ENCODE measurements at regions not wholly inside any gene's neighbourhood (a gene's known extent, or its start where the extent isn't known, plus 50 kb on each side); places are given as distances from the start of the nearest gene placed in this dataset.

DNA sequence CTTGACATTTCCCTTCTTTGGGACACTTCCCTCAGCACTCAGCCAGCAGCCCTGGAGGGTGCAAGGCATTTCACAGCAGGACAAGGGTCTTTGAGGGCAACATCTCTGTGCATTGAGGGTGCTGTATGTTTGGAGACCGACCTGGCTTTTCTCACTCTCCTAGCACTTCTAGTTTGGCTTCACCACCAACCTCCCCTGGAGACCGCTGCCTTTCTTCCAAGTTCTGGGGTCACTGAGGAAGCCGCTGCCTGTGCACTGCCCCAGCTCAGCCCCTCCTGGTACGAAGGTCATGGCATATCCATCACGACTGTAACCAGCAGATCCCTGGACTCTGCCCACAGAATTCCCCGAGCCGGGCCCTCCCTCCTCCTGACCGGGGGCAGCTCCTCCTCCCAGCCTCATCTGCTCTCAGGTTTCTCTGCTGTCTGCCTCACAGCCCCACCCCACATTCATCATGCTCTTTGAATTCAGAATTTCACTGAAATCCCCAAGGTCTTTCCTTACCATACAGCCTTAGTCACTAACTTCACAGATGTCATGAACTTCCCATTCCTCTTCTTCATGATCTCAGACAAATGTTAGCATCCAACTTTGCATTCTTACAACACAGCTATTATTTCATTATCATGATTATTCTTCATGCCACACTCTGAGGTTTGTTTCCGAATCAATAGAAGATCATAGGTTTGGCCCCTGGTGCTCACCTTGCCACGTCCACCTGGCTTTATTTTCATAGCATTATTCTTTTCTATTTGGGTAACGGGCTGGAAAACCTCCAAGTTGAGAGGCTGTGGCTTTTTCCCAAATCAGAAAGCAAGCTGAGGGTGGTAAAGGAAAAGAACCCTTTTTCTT is 113.0 kb upstream of the COPS8 start:
- DNase-seq (ENCODE audit: low read depth) = no peak

DNA sequence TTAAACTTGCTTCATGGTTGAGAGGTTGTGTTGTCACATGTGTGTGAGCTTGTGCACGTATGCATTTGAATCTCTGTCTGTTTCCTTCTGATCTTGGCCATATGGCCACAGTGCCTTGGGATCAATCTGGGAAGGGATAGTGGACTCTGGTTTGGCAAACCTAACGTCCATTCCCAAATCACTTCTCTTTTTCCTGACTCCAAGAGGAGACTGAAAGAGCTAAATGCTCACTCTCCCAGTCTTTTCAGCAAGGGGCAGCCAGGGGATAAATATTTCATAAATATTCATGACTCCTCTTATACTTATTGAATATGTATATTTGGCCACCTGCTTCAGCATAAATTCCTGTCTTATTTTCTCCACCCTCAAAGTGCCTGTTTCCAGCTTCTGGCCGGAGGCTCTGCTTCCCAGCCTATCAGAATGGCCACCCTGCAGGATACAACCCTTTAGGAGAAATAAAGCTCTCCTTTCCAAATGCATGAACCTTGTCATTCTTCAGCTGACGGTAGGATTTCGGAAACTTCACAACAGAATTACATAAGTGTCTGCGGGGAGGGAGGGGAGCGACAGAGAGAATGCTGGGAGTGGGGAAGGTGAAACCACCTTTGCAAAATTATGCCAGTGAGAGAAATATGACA is 112.2 kb upstream of the COPS8 start:
- no peak for DNase-seq (ENCODE audit: low read depth)

DNA sequence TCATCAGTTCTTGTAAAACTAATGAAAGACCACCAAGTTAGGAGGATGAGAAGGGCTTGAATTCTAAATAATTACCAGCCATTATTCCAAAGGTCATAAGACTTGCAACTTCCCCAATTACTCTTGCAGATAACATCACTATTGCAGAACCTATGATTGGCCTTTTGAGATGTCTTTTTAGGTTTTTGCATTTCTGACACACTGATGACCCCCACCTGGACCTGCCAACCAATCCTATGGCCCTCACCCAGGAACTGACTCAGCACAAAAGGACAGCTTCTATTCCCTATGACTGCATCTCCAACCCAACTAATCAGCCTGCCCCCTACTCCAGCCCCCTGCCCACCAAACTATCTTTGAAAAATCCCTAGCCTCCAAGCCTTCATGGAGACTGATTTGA is 111.5 kb upstream of the COPS8 start:
- DNase-seq (ENCODE audit: low read depth) = no peak

DNA sequence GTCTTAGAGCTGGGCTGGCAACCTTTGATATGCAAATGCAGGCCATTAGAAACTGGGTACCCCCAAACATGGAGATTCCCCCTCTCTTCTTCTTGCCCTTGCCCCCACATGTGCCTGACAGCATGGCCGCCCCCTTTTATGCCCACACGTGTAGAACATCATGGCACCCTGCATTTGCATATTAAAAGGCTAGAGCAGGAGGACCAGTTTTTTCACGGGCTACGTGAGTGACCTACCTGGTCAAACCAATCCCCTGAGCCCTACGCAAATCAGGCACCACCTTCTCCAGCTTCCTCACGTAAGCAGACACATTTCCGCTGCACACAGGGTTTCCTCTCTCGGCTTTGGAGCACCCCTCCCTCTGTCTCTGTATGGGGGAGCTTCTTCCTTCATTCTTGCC is 110.9 kb upstream of the COPS8 start:
- no peak for DNase-seq (ENCODE audit: low read depth)

DNA sequence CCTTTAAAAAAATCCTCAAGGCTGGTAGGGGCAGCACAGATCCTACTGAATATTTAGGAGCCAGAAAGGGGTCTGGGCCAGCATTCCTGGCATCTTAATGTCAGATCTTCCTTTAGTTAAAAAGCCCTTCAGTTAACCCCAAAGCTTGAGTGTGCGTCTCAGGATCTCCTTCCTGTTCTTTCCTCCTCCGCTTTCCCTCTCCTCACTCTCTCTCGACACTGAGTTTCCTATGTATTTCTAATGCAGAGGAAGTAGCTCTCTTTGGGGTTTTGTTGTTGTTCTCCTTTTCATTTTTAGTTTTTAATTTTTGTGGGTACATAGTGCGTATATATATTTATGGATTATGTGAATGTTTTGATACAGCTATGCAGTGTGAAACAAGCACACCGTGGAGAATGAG is 109.9 kb upstream of the COPS8 start:
- no peak for DNase-seq (ENCODE audit: low read depth)

DNA sequence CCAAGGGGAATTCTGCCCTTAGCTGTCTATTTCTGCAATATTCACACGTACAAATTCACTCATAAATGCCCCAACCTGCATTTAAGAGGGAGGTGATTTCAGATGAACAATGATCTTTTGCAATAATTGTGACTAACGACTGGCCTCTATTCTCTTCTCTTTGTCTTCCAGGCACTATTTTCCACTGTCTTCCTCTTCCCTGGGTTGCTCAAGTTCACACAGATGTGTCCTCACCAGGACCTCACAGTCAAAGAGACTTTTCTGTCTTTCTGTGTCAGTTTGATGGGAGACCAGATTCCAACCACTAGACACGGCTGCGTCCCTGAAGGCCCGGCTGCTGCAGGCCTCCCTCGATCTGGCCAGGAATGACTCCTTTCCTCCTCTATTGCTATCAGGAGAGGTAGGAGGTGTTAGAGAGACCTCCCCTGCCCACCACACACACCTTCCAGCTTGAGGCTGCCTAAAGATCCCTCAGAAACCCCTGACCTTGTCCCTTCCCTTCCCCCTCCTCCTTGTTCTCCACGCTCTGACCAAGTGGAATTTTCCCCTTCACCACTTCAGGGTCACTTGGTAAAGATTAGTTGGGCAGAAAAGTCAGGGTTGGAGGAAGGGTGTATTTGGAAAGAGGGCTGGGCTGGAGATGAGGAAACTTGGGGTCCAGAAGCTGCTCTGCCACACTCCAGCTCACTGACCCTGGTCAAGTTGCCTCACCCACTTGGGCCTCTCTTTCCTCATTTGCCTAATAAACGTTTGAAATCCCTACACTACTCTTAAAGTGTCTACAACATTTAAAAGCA is 109.2 kb upstream of the COPS8 start:
- no peak for DNase-seq (ENCODE audit: low read depth)

DNA sequence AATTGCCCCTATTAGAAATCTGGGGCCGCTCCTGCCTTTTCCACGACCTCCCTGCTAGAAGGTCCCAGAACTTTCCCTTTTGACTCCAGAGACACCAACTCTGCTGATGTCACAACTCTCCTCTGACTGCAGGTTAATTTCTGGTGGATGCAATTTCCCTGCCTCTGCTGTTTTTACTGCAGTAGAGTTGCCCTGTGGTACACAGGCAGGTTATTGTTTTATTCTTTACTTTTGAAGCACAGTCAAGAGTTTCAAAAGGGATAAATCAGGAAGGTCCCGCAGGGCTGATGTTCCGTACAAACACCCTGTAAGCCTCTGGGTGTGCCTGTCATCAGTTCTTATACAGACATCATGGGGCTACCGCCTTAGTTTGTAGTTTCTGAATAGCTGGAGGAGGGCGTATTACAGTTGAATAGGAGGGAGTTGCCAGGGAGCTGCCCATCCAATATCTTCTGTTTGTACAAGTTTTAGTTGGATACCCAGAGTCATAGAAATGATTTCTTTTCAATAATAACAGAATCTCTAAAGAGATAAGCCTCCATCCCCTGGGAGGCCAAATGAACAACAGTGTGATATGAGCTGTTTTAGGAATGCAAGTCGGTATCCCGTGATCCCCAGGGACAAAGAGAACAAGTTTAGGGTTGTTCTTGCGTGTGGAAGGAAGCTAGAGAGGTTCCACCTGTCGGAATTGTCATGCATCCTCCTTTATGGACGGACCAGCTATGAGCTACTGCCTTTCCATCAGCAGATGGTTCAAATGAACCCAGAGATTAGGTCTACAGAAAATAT is 108.4 kb upstream of the COPS8 start:
- no peak for DNase-seq (ENCODE audit: low read depth)

DNA sequence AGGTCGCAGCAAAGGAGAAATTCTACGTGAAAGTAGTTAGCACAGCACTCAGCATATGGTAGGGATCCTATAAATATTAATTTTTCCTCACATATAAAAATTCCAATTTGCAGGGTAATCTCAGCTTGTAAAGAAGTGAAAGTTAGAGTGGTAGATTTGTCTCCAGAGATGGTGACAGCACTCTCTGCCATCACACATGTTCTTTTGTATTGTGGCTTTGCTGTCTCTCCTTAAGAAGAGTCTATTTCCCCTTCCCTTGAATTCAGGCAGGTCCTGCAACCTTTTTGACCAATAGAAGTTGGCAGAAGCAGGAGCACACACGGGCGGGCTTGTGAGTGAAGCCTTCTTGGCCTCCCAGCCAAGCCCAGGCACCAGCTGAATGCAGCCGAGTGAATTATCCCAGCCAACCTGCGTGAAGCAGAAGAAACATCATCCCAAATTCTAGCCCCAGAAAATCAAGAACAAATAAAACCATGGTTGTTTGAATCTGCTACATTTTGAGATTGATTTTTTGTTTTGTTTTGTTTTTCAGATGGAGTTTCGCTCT is 107.8 kb upstream of the COPS8 start:
- no peak for DNase-seq (ENCODE audit: low read depth)

DNA sequence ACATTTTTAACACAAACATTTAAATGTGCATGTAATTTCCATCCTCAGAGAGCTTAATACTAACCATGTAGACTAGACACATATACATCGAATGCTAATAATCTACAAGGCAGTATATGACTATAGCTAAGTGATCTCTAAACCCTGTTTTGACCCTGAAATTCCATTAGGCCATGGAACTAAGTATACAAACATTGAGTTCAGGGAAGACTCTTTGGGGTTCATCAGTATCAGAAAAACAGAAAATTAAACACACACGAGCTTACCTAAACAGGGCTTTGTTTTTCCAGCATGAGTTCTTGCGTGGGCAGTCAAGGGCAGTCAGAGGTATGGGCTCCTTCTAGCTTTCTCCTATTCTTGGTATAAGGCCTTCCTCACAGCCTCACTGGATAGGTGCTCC is 106.0 kb upstream of the COPS8 start:
- no peak for DNase-seq (ENCODE audit: low read depth)

DNA sequence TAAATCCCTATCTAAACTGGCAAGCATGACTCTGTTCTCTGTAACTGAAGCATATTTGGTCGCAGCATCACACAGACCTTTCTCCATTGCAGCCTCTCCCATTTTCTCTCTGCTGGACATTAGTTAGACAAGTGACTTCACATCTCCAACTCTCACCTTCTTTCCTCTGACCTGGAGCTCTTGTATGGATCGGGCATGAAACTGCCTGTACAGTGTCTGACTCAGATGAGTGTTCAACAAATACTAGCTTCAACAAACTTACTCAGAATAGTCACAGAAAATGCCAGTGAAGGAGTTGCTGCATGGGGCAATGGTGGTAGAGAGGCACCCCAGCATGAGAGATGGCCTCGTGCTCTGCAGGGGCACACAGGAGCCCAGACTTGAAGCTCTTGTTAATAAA is 104.7 kb upstream of the COPS8 start:
- DNase-seq (ENCODE audit: low read depth) = no peak

DNA sequence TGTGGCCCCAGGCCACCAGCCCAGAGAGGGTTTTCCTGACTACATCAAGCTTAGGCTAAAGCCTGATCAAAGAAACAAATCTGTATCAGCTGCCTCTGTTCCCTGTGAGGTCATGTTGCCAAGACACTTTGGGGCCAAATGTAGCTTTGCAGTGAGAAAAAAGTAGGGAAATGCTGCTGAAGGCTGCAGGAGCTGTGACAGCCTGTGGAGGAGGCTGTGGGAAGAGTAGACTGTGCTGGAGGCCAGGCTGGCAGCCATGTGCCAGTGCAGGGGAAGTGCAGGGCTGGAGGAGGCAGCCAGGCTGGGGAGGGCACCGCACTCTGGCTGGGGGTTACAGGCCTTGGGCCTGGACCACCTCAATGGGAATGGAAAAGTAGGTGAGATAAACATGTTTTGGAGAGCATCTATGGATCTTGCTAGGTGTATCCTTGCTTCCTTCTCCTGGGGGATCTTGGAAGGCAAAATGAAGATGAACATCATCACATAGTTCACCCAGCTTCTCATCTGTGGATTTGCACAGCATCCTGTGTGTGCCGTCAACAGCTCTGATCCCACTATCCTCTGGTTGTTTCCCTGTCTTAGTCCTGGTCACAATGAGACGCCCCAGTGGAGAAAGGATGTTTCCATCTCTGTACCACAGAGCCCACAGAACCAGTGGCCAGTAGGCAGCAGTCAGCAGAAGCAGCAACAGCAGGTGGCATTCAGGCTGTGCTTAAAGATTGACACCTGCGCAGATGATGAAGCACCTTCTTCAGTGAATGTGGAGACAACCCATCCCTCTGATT is 103.8 kb upstream of the COPS8 start:
- no peak for DNase-seq (ENCODE audit: low read depth)

DNA sequence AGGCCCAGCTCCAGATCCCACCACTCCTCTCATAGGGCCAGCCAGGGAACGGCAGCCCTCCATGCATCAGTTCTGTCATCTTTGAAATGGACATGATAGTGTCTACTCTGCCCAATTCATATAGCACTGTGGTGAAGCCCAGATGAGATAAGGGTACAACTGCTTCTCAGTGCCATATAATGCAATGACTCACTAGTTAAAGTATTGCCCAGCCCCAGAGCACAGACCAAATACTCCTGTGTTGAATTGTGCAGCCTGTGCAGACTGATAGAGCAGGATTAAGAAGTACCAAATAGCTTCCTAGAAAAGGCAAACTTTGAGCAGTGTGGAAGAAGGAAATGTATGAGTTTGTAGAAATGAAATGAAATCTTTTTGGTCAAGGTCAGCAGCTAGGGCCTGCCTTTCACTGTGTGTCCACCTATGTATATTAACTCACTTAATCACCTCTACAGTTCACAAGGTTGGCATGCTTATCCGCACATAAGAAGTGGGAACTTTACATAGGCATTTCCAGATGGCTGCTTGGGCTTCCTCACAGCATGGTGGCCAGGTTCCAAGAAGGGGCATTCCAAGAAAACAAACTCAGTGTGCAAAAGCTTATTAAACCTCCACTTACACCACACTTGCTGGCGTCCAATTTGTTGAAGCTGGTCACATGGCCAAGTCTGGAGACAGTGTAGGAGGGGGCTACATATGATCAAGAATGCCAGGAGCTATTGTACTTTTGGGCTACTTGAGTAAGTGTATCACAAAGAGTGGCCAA is 102.8 kb upstream of the COPS8 start:
- no peak for DNase-seq (ENCODE audit: low read depth)

DNA sequence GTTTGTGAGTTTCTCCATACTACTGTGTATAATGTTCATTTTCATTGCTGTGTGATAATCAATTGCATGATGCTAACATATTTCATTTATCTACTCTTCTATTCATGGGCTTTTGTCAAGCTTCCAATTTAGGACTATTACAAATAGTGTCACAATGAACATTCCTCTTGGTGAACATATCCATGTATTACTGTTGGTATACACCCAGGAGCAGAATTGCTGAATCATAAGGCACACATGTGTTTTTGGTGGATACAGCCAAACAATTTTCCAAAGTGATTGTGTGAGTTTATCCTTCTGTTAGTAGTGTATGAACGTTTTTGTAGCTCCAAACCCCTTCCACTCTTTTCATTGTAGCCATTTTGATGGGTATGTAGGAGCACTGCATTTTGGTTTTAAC is 101.6 kb upstream of the COPS8 start:
- no peak for DNase-seq (ENCODE audit: low read depth)

DNA sequence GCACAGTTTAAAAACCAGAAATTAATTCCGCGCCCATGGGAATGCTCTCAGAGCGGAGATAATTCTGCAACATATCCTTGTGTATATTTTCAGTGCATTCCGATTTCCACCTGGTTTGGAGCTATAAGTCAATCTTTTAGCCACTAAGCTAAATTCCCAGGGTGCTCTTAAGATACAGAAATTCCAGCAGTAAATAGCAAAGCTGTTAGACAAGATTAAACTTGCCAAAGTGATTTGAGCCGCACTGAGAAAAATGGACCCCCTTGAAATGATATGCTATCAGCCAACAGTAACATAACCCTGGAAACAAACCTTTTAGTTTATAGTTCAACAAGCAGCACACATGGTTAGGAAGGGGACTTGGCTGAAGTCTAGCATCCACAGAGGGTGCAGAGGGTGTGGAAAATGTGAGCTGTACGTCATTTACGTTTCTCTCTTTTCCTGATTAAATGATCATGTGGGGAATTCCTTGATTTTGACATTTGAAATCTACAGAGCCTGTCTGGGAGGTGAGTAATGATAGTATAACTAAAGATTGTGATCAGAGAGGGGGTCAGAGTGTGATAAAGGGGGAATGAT is 99.8 kb upstream of the COPS8 start:
- DNase-seq (ENCODE audit: low read depth) = no peak

DNA sequence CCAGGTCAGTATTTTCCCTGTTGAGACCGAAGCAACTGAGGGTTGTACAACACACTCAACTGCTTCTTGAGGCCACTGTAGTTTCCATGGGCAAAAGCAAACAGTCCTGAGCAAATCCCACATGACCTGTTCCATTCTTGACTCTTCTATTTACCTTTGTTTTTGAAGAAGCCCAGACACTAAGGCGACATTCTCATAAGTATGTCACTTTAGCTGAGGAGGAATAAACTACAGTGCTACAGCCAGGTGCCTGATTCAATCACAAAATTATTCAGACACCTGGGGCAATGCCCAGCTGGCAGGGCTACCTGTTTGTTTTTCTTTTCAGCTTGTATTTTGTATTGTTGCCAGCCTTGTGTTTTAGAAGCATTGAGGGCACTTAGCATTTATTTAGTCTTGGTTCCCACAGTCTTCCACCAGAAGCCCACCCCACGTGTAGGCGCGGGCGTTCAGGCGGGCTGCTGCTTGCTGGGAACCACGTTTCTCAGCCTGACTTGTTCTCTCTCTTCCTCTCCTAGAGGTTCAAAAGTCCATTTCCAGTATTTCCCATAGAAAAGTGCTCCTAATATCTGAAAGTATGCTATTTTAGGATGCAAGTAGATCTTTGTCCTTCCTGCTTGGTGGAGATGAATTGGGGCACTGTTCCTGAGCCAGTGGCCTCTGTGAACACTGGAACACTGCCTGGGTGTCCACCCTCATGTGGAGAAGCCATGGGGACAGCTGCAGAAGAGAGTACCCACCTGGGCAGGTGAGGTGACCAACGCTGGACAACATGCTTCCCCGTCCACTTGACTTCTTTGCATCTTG is 99.0 kb upstream of the COPS8 start:
- no peak for DNase-seq (ENCODE audit: low read depth)

DNA sequence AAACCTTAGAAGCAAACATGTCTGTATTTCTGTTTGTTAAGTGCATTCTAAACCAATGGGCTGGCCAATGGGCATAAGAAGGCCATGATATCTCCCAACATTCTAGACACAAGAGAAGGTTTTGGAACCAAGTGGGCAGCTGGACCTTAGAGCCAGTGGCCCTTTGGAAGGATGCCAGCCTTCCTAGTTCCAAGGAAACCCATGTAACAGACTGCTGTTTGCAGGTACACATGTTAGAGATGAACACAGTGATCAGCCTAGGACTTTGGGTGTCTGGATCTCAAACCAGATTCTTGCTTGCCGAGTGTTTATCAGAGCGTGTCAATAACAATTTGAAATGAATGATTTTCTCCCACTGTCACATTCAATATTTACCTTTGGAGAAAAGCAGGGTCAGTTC is 97.5 kb upstream of the COPS8 start:
- no peak for DNase-seq (ENCODE audit: low read depth)

DNA sequence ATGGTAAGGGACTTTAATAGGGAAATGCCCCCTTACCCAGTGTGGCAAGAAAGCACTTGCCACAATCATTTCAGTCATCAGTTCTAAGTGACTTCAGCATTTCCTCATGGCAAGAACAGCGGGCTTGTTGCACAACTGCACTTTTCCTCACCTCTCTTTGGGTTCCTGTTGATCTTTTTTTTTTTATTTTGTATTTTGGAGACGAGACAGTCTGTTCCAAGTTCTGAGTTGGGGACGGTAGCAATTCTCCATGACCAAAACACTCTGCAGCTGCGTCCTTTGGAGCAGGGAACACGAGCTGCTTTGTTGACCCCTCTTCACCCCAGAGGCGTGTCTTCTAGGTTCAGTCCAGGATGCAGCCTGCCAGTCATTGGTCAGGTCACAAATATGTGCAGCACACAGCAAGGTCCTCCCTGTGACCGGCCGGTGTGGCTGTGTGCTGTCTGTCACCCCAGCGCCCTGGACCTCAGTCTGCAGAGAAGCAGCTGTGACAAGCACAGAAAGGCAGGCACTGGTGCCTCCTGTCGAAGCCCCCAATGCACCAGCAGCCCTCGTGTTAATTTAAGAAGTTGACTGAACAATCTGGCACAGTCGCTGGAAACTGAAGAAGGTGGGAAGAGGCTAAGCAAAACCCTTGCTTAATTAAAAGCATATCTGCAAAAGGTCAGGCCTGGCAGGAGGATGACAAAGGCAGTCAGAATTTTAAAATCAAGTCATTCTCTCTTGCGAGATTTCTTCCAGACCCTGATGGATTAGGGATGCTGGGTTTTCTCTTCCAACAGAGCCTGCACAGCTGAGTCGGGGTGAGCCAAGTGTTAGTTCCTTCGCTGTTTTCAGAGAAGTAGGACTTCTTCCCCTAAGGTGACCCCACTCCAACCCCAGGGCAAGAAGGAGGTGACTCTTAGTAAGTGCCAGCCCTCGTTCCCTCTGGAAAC is 96.7 kb upstream of the COPS8 start:
- no peak for DNase-seq (ENCODE audit: low read depth)

DNA sequence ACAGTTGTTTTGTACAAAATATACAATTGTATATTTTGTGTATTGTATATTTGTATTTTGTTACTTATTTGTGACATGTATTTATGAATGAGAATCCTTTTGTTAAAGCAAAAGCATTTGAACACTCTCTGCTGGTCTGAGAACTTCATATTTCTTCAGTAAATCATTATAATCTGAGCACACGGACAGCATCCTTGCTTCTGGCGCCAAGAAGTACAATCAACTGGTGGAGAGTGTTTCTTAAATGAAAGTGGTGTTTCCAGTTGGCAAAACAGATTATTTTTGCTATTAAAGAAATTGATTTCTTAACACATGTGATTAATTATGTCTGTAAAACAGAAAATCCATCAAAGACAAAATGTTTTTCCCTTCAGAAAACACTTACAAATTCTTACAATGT is 95.1 kb upstream of the COPS8 start:
- no peak for DNase-seq (ENCODE audit: low read depth)

All from activated T-cell treated with anti-CD3 and anti-CD28 coated beads for 48 hours (primary cell).